ENCODE measurements at regions not wholly inside any gene's neighbourhood (a gene's known extent, or its start where the extent isn't known, plus 50 kb on each side); places are given as distances from the start of the nearest gene placed in this dataset.
A peak's percentile ranks its signal among the peaks of the same experiment; 100 is the strongest.

- BruUV-seq (replicated peaks), result no TSS peak
- no peak overlapping the region for H3K27ac ChIP-seq (ENCODE audit: low read depth, low read length, poor library complexity, severe bottlenecking)
- H3K4me3 ChIP-seq (ENCODE audit: low read depth, low read length, poor library complexity, severe bottlenecking), result no peak overlapping the region
- no peaks in the 10 kb centered on the region for H3K27me3 ChIP-seq (replicated peaks; ENCODE audit: insufficient read depth, low read depth, low read length, poor library complexity)
- no peaks in the 10 kb centered on the region for H3K4me1 ChIP-seq (ENCODE audit: insufficient read depth, low read length, poor library complexity, severe bottlenecking)
- intact Hi-C loops (cut with micrococcal nuclease; ENCODE audit: unreplicated experiment), result no loop called here
- DNase-seq (ENCODE audit: low spot score), result no peak
- no peaks in the 10 kb centered on the region for H3K9me3 ChIP-seq (ENCODE audit: low read depth, low read length, poor library complexity, severe bottlenecking)
- ChIA-PET POLR2A (ENCODE audit: low non-redundant PET) (no interaction called here), CTCF (no interaction called here)
- no peaks in the 10 kb centered on the region for H3K36me3 ChIP-seq (ENCODE audit: insufficient read depth, low read length, poor library complexity, severe bottlenecking)
- TF ChIP-seq CTCF (conservative IDR thresholded peaks at IDR 0.05; ENCODE audit: low read depth, low read length), result no peak
- no peak for TF ChIP-seq EZH2 (IDR thresholded peaks at IDR 0.05; ENCODE audit: borderline replicate concordance, low read depth, low read length, poor library complexity, severe bottlenecking)
Measured at GRCh38 chr2:171254666-171255065, 94.0 kb upstream of the TLK1 start.

GRCh38 chr2:171253900-171254650 is 93.4 kb upstream of the TLK1 start:
- intact Hi-C loops (cut with micrococcal nuclease; ENCODE audit: unreplicated experiment), result no loop called here
- ChIA-PET POLR2A (ENCODE audit: low non-redundant PET) (no interaction called here), CTCF (no interaction called here)
- H3K4me3 ChIP-seq (ENCODE audit: low read depth, low read length, poor library complexity, severe bottlenecking), result no peak overlapping the region
- no peak overlapping the region for H3K27ac ChIP-seq (ENCODE audit: low read depth, low read length, poor library complexity, severe bottlenecking)
- H3K36me3 ChIP-seq (ENCODE audit: insufficient read depth, low read length, poor library complexity, severe bottlenecking), result no peaks in the 10 kb centered on the region
- no peaks in the 10 kb centered on the region for H3K4me1 ChIP-seq (ENCODE audit: insufficient read depth, low read length, poor library complexity, severe bottlenecking)
- DNase-seq (ENCODE audit: low spot score), result no peak
- H3K9me3 ChIP-seq (ENCODE audit: low read depth, low read length, poor library complexity, severe bottlenecking), result no peaks in the 10 kb centered on the region
- BruUV-seq (replicated peaks), result no TSS peak
- H3K27me3 ChIP-seq (replicated peaks; ENCODE audit: insufficient read depth, low read depth, low read length, poor library complexity), result no peaks in the 10 kb centered on the region
- TF ChIP-seq CTCF (conservative IDR thresholded peaks at IDR 0.05; ENCODE audit: low read depth, low read length), result 0 out of 2 replicates have a peak, but pooled peaks have one; percentile 12
- TF ChIP-seq EZH2 (IDR thresholded peaks at IDR 0.05; ENCODE audit: borderline replicate concordance, low read depth, low read length, poor library complexity, severe bottlenecking), result no peak

GRCh38 chr2:171253279-171253678 is 92.6 kb upstream of the TLK1 start:
- intact Hi-C loops (cut with micrococcal nuclease; ENCODE audit: unreplicated experiment), result no loop called here
- BruUV-seq (replicated peaks), result no TSS peak

More at GRCh38 chr2:171253279-171253678, 92.6 kb upstream of the TLK1 start:
- no peak overlapping the region for H3K4me3 ChIP-seq (ENCODE audit: low read depth, low read length, poor library complexity, severe bottlenecking)
- POLR2A ChIA-PET (ENCODE audit: low non-redundant PET), result no interaction called here
- no peaks in the 10 kb centered on the region for H3K9me3 ChIP-seq (ENCODE audit: low read depth, low read length, poor library complexity, severe bottlenecking)
- DNase-seq (ENCODE audit: low spot score), result no peak
- H3K27me3 ChIP-seq (replicated peaks; ENCODE audit: insufficient read depth, low read depth, low read length, poor library complexity), result no peaks in the 10 kb centered on the region
- no peaks in the 10 kb centered on the region for H3K36me3 ChIP-seq (ENCODE audit: insufficient read depth, low read length, poor library complexity, severe bottlenecking)
- no peaks in the 10 kb centered on the region for H3K4me1 ChIP-seq (ENCODE audit: insufficient read depth, low read length, poor library complexity, severe bottlenecking)
- CTCF ChIA-PET, result no interaction called here
- no peak for TF ChIP-seq EZH2 (IDR thresholded peaks at IDR 0.05; ENCODE audit: borderline replicate concordance, low read depth, low read length, poor library complexity, severe bottlenecking)
- no peak for TF ChIP-seq CTCF (conservative IDR thresholded peaks at IDR 0.05; ENCODE audit: low read depth, low read length)
- H3K27ac ChIP-seq (ENCODE audit: low read depth, low read length, poor library complexity, severe bottlenecking), result no peak overlapping the region

Measured in A673 (cell line).